ENCODE measurements at regions not wholly inside any gene's neighbourhood (a gene's known extent, or its start where the extent isn't known, plus 50 kb on each side); places are given as distances from the start of the nearest gene placed in this dataset.
"Not testable (repeated sequence)": the region's sequence is repeated elsewhere in the genome, so short reads cannot be mapped to it uniquely, and the experiment has no call there.

DNA sequence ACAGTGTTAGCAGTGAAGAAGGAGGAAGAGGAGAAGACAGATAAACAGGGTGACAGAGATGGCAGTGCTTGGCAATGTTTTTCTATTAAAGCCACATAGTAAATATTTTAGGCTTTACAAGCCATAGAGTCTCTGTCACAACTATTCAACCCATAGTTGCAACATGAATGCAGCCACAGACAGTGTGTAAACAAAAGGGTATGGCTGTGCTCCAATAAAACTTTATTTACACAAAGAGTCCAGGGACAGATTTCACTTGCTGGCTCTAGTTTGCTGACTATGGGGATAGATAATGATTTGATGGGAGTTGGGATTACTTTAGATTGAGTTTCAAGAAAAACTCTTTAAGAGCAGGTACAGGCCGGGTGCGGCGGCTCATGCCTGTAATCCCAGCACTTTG, 224.8 kb upstream of the SEMA6A start:
- DNase-seq, result no peak

DNA sequence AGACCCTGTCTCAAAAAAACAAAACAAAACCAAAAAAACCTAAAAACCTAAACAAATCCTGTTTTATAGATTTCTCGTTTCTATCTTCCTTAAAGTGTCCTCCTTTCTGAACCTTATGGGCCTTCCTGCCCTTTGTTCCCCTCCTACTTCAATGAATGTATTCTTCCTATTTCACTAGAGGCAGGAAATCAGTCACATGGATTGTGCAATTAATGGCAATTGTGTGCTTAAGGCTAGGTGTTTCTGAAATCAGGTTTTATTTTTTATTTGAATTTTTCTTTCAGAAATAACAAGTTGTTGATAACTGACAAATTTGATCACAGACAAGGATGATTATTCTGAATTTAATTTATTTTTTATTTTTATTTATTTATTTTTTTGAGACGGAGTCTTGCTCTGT, 220.6 kb upstream of the SEMA6A start:
- DNase-seq, result no peak

DNA sequence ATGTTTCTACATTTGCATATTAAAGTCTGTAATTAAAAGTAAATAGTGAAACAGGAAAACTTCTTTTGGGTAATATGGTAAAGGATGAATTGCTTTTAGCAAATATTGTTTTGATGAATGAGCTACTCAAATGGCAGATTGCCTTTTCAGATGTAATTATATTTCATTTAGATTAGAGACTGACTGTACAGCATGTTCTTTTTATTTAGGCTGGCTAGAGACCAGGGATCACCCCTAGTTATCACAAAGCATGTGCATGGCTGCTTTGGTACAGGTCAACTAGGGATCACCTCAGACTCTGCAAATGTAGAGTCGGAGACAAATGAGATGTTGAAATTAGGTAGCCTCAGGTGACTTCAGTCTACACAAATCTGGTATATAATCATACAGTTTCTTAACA, 214.9 kb upstream of the SEMA6A start:
- no peak for DNase-seq

DNA sequence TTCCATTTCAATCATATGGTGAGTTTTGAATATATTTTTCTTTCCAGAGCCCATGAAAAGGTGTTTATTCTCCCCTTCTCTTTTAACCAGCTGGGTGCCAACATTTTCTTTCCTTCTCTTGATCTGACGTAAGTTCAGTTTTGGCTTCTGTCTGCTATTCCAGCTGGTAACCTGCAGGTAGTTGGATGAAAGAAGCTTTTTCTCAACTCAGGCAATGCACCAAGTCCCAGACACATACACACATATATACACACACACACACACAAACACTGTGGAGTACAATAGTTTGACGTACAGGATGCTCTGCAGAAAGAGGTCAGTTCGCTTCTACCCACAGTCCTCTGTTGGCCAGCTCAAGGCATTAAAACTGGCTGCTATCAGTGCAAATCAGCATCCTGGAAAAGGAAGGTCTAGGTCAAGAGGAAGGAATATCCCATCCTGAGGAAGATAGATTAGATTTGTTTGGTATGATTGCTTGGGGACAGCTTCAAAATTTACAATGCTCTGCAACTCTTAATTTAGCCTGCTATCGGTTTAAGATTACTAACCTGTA, 214.3 kb upstream of the SEMA6A start:
- DNase-seq, result no peak

DNA sequence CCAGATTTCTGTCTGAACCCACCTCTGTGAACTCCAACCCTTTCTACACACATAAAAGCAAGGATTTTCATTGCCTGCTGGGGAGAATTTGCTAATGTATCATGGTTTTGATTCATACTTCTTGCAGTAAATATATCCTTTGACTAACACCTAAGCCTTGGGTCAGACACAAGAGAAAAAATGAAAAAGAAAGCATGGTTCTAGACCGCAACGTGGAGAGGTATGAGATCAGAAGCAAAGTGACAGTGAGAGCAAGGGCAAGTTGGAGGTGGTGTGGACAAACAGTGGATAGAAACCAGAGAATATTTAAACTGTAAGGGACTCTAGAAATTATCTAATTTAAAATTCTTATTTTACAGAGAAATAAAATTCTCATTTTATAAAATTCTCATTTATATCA, 212.9 kb upstream of the SEMA6A start:
- DNase-seq, result no peak

DNA sequence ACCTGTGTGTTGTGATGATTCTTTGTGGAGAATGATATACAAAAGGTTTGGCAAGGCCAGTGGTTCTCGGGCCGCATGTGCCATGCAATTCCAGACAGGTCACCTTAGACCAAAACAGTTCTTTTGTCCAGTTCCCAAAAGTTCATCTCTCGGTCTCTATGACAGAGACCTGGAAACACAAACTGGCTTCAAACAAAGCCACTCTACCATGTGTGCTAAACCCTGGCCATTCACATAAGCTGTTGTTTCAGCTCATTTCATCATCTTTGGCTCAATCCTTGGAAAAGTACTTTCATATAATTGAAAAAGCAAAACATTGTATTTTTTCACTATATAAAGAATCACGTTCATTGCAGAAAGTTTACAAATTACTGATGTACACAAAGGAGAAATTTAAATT, 210.5 kb upstream of the SEMA6A start:
- DNase-seq, result no peak

DNA sequence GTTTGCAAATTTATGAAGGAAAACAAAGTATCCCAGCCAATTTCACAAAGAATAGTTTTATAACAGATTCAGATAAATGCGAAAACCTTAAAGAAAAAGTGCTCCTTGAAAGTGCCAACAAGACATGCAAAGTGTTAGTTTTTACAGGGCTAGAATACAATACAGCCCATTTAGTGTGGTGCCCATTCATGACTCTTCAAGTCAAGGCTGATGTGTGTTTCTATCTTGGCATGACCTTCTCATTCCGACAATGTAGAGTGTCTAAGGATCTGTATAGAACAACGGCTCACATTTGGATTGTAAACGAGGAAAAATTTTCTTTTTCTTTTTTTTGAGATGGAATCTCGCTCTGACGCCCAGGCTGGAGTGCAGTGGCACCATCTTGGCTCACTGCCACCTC, 205.2 kb upstream of the SEMA6A start:
- no peak for DNase-seq

DNA sequence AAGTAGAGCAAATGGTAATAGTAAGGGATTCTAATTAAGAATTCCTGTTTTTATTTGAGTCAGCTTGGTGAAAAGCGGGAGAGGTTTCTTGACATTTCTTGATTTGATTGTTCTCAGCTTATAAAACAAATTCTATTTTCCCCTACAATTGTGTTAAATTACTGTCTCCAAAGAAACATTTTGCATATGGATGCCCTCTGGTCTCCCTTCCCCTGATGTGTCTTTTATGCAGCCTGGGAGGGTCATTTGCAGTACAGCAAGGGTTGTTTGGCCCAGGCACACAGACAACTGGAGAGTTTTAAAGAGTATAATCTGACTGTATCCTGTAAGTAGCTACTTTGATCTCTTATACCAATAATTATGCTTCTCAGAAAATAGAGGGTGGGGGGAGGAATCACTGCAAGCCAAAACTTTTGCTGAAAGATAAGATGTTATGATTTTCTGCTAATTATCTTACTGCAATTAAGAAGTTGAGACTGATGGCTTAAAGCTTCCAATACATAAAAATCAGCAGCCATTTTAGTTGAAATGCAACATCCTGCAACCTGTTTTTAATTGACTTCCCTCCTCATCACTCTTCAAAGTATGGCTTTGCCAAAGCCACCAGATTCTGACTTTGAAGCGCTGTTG, 204.1 kb upstream of the SEMA6A start:
- DNase-seq, result no peak

DNA sequence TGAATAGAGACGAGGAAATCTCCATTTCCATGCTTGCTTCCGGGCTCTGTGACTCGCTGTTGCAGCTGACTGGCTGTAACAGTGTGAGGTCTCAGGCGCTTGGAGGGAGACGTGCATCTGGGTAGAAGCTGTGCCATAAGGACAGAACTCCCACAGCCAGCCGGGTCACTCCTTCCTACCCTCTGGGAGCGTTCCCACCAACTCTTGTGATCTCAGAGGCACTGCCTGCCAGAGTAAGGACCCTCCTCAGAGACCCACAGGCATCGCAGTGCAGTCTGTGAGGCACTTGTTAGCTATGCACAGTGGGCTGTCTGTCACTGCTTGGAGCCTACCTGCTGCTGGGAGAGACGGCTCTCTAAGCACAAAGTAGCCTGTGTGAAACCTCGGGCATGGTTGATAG, 203.4 kb upstream of the SEMA6A start:
- DNase-seq, result peak in 1 of 2 experiments; percentile 42

DNA sequence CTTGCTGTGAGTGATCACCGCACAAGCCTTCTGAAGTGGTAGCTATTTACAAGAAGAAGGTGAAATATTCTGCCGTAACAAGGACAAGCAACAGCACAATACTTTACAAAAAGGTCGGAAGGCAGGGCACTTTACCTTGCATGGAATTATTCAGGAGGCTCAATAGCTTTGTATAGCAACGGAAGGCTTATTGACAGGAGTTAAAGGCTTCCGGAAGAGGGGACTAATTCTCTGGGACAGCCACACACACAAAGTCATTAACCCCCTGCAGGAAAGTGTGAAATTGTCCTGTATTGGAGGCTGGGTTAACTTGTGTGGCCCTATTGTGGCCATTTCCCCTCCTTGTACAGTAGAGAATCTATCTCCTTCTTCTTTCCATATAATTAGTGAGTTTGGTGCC, 199.3 kb upstream of the SEMA6A start:
- DNase-seq, result no peak

DNA sequence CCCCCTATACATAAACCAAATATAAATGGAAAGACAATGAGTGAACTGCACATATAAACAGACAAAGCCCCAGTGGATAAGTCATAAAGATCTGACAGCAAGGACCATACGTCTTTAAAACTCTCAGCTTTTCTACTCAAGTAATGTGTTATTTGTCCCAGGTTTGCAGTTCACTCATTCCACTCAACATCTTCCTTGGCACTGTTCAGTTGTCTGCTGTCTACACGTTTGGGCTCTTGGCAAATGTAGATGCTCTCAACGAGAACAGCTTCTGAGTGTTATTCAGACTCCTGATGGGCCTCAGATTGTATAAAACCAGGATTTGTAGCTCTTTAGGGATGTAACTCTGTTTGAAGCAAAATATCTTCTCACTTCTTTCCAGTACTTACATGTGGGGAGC, 198.2 kb upstream of the SEMA6A start:
- DNase-seq, result peak in 1 of 2 experiments; percentile 30

DNA sequence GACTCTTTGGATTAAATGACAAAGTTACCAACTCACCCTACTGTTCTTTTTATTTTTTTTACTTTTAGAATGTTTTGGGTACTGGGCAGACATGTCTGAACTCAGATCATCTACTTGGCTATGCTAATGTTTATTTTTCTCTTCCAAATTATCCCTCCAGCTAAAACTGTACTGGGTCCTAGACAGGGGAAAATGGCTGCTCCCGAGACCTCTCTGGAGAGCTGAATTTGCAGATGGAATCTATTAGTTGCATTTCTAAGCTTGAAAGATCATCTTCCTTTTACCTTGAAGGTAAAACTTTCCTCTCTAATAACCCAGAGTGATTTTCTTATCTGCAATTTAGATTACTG, 197.5 kb upstream of the SEMA6A start:
- no peak for DNase-seq

DNA sequence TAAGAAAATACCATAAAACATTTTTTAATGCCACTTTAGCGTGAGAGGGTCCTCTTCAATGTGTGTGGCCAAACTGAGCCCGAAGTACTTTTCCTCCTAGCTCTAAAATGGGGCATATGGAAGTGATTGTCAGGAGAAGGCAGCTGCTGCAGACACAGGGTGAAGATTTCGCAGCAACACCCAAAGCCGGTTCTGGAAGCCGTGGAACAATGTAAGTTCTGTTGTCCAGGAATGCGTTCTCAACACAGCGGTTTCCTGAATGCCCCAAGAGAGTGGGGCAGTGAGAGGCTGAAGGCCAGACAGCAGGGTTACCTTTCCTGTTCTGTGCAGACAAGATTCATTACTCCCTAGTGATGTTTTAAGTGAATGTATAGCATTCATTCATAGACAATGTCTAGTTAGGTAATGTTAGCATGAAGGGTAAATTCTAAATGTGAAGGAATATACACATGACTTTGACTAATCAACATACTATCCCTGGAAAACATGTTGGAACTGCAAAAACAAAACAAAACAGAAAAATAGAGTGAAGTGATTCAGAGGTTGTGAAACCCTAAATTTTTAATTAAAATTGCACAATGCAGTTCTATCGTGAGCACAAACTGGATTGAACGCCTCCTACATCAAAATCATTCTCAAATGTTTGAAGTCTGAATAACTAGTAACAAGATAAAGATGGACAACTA, 197.0 kb upstream of the SEMA6A start:
- no peak for DNase-seq

DNA sequence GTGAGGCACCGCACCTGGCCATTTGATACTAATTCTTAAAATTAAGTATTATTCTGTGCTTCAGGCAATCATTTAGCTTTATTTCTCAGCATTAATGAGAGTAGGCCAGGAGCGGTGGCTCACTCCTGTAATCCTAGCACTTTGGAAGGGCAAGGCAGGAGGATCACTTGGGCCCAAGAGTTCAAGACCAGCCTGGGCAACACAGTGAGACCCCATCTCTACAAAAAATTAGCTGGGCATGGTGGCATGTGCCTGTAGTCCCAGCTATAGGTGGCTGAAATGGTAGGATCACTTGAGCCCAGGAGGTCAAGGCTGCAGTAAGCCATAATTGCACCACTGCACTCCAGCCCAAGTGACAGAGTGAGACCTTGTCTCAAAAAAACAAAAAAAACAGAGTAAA, 195.3 kb upstream of the SEMA6A start:
- DNase-seq, result not testable (repeated sequence)

DNA sequence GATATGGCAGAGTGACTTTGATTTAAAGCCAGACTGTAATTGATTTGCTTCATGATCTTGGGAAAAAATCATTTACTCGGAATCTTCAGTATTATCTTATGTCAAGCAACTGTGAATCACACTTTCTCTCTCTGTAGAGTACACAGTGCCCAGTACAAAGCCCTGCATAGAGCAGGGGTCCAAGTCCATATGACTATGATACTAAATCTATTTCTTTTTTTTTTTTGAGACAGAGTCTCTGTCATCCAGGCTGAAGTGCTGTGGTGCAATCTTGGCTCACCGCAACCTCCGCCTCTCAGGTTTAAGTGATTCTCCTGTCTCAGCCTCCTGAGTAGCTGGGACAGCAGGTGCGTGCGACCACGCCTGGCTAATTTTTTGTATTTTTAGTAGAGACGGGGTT, 194.8 kb upstream of the SEMA6A start:
- no peak for DNase-seq

DNA sequence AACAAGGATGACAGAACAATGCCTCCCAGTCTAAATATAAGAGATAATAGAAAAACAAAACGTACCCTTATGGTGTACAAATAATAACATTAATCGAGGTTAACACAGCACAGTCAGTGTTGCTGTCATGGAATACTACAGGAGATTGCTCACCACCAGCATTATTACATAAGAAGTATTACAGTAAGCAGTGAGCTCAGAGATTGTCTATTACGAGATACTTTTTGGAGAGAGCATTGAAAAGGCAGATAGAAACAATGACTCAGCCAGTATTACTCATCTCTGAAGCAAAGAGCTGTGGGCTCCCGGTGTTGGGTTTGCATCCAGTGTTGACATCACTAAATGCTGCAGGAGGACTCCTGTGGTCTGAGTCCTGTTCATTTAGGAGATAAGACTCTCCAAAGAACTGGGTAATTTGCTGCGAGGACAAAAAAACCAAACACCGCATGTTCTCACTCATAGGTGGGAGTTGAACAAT, 191.9 kb upstream of the SEMA6A start:
- peak in 1 of 2 experiments; percentile 69 for DNase-seq

DNA sequence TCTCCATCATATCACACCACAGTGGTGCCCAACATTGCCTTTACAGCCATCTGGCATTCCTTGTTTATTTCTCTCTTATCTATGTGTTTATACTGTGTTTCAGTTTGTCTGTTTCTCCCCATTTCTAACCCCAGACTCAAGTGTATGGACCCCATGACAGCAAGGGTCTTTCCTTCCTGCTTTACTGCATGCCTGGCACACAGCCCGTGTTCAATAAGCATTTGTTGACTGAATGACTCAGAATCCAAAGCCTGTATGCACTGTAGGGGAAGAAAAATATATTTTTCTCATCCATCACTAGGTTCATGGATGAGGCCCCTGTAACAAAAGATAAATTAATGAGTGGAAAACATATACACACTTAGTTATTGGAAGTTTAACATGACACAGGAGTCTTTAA, 190.8 kb upstream of the SEMA6A start:
- peak; percentile 75 to 83 for DNase-seq

DNA sequence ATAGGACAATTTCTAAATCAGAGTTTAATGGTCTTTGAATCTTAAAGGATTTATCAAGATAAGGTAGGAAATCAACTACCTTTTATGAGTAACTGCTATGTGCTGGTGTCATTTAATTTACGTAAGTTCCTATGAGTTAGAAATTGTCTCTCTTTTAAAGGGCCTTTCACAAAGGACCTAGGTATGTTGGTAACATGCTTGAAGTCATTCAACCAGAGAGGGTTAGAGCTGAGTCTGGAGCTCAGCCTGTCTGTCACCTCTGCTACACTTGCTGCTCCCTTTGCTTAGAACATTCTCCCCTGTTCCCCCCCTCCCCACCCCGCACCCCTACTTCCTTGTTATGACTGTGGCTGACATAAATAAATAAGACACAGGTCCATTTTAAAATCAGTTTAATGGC, 190.3 kb upstream of the SEMA6A start:
- no peak for DNase-seq

DNA sequence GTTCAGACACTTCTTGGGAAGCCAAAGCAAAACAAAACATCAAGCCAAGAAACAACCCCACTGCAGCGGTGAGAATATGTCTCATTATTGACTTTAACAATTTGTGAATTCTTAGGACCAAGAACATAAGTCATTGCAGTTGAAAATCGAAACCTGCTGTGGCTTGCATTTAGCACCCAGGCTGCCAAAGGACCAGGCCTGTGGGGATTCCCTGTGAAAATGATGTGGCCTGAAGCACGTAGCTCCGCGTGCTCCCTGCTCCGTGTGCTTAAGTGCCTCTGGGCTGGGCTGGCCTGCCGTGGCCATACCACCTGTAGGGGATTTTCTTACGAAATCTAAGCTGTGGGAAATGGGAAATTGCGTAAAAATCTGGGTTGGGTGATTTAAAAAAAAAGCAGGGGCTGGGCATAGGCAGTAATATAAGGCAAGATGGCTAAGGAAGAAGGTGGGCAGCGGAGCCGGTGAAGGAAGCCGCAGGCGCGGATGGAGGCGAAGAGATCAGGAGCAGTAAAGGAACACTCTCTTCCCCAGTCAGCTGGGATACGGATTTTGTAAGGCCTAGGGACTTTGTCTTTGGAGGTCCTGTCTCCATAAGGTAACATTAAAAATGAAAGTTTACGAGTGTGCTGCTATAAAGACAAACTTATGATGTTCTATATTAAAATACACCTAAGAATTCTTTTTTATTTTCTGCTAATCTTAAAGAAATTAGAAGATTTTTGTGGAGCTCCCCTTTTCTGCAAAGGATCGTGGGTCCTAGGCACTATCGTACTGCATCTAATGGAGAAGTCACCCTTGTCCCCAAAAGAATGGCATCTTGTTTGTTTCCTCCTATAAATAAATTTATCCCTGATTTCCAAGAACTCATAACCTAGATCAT, 189.6 kb upstream of the SEMA6A start:
- DNase-seq, result peak in 1 of 2 experiments; percentile 62

DNA sequence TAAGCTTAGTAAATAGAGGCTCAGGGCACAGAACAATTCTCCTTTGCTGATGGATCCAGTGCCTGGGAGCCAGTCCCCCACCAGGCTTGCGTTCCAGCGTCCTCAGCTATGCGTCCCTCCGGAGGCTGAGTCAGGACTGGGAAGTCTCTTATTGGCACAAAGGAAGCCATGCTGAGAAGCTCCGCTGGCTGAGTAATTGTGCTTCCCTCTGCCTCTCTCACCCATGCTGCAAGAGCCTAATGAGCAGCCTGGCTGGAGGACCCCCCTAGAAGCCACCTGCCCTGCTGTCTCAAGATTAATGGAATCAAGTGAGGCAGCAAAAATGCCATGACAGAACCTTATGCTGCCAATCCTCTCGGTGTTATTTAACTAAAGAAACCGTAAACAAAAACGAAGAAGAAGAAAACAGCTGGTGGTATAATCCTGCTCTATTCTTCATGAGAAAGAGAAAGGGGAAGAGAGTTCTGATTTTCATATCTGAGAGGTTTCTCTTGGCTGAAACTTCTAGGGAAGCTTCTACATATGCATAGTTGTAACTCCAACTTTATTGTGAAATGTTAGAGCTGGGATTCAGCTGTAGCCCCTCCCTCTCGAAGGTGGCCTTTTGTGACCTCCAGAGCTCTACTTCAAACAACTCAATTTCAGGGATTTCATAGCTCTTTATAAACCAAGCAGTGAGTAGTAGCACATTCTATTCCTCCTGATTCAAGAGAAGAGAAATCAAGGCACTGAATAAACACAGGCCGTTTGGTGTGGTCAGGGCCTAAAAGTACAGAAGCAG, 185.4 kb upstream of the SEMA6A start:
- peak; percentile 82 to 90 for DNase-seq

DNA sequence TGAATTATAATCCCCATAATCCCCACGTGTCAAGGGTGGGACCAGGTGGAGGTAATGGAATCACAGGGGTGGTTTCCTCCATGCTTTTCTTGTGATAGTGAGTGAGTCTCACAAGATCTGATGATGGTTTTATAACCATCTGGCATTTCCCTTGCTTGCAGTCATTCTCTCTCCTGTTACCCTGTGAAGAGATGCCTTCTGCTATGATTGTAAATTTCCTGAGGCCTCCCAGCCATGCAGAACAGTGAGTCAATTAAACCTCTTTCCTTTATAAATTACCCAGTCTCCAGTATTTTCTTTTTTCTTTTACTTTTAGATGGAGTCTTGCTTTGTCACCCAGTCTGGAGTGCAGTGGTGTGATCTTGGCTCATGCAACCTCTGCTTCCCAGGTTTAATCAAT, 182.7 kb upstream of the SEMA6A start:
- no peak for DNase-seq

DNA sequence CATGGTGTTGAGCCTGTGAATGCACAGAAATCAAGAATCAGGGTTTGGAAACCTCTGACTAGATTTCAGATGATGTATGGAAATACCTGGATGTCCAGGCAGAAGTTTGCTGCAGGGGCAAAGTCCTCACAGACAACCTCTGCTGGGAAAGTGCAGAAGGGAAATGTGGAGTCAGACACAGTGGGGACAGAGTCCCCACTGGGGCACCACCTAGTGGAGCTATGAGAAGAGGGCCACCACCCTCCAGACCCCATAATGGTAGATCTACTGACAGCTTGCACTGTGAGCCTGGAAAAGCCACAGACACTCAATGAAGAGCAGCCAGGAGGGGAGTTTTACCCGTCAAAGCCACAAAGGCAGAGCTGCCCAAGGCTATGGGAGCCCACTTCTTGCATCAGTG, 181.9 kb upstream of the SEMA6A start:
- no peak for DNase-seq

DNA sequence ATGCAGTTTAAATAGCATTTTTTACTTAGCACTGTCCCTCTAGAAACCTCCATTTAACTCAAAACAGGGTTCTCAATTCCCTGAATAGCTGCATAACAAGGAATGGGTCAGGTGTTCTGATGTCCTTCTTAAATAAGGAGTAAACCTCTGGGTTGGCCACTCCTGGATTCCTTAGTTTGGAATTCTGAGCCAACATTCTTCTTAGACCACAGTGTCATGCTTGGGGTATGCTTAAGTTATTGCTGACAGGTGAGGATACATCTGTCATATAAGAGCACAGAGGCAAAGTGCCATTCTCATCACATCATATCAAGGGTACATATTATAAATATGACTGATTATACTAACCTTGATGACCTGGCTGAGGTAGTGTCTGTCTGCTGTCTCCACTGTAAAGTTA, 179.9 kb upstream of the SEMA6A start:
- no peak for DNase-seq

Measured in NCI-H446 (cell line).